IMR-90 (cell line): ENCODE measurements at regions not wholly inside any gene's neighbourhood (a gene's known extent, or its start where the extent isn't known, plus 50 kb on each side); places are given as distances from the start of the nearest gene placed in this dataset.

Experiments used
- ATAC-seq: fragments of 200-7000 bp; cut with Tn5 transposase; 2 replicates; pipeline ENCODE4 v1.9.1; 2020; ENCODE audit warnings: low read depth, mild to moderate bottlenecking, moderate library complexity
- BruUV-seq: library from RNA; stranded (reverse); fragments of 400-500 nt; replicated peaks from 2 replicates; lab custom pipeline; 2021; lab: Mats Ljungman, UMichigan
- CTCF ChIA-PET: fragments of 300-600 bp; formaldehyde crosslinking; extraction: SDS; loops from one replicate; lab custom pipeline; 2021; ENCODE audit warnings: antibody characterized with exemption; lab: Yijun Ruan, JAX
- POLR2A ChIA-PET: fragments of 300-600 bp; sonication (Branson Sonifier 250); formaldehyde crosslinking; loops from one replicate; lab custom pipeline; 2022; ENCODE audit warnings: antibody characterized with exemption; ENCODE audit not compliant: unreplicated experiment; lab: Charles Lee
- DNase-seq: peaks from one replicate; pipeline ENCODE4 v3.0.0; 2013
- H2AFZ ChIP-seq: replicated peaks from 2 replicates; pipeline ENCODE3; 2013; ENCODE audit warnings: low read length, mild to moderate bottlenecking; ENCODE audit not compliant: poor library complexity
- H2AK5ac ChIP-seq: 2 replicates; pipeline ENCODE4 v1.6.1; 2013; ENCODE audit warnings: low read depth, low read length, inconsistent platforms
- H2AK9ac ChIP-seq: replicated peaks from 2 replicates; pipeline ENCODE3; 2013; ENCODE audit warnings: mild to moderate bottlenecking, low read depth, low read length, moderate library complexity; ENCODE audit not compliant: poor library complexity
- H2BK120ac ChIP-seq: 2 replicates; pipeline ENCODE4 v1.6.1; 2013; ENCODE audit warnings: low read depth, low read length, inconsistent platforms
- H2BK15ac ChIP-seq: 3 replicates; pipeline ENCODE4 v1.6.1; 2013; ENCODE audit warnings: low read depth, low read length, inconsistent platforms
- H2BK20ac ChIP-seq: 2 replicates; pipeline ENCODE4 v1.6.1; 2013; ENCODE audit warnings: low read depth, mild to moderate bottlenecking, inconsistent platforms, low read length, moderate library complexity
- H2BK5ac ChIP-seq: 2 replicates; pipeline ENCODE4 v1.6.1; 2013; ENCODE audit warnings: mild to moderate bottlenecking, low read depth, low read length, inconsistent platforms; ENCODE audit not compliant: poor library complexity, severe bottlenecking
- H3K14ac ChIP-seq: replicated peaks from 2 replicates; pipeline ENCODE4 v1.6.1; 2013; ENCODE audit warnings: low read depth, low read length, inconsistent platforms
- H3K18ac ChIP-seq: 2 replicates; pipeline ENCODE4 v1.6.1; 2013; ENCODE audit warnings: low read depth, low read length, control low read depth
- H3K23ac ChIP-seq: 2 replicates; pipeline ENCODE4 v1.6.1; 2013; ENCODE audit warnings: low read depth, low read length, inconsistent platforms
- H3K27ac ChIP-seq: 2 replicates; pipeline ENCODE4 v1.5.1; 2013; ENCODE audit warnings: mild to moderate bottlenecking, control low read depth, low read length; ENCODE audit not compliant: insufficient read depth
- H3K27me3 ChIP-seq: 2 replicates; pipeline ENCODE4 v1.6.1; 2013; ENCODE audit warnings: low read length; ENCODE audit not compliant: control insufficient read depth, insufficient read depth
- H3K36me3 ChIP-seq: 2 replicates; pipeline ENCODE4 v1.6.1; 2013; ENCODE audit warnings: low read length, mixed read lengths; ENCODE audit not compliant: control insufficient read depth, insufficient read depth
- H3K4ac ChIP-seq: 2 replicates; pipeline ENCODE4 v1.6.1; 2013; ENCODE audit warnings: low read depth, low read length, inconsistent platforms
- H3K4me1 ChIP-seq: 2 replicates; pipeline ENCODE4 v1.6.1; 2013; ENCODE audit warnings: low read length, mixed read lengths; ENCODE audit not compliant: control insufficient read depth, insufficient read depth
- H3K4me2 ChIP-seq: 2 replicates; pipeline ENCODE4 v1.6.1; 2013; ENCODE audit warnings: low read depth, mild to moderate bottlenecking, control low read depth, low read length, moderate library complexity
- H3K4me3 ChIP-seq: 2 replicates; pipeline ENCODE4 v1.5.1; 2013; ENCODE audit warnings: low read depth, mild to moderate bottlenecking, control low read depth, low read length, moderate library complexity; ENCODE audit not compliant: insufficient read depth
- H3K56ac ChIP-seq: 2 replicates; pipeline ENCODE4 v1.6.1; 2013; ENCODE audit warnings: low read length, inconsistent platforms; ENCODE audit not compliant: insufficient read depth; ENCODE audit errors: extremely low read depth
- H3K79me1 ChIP-seq, 2 experiments: 2 replicates each; pipeline ENCODE4 v1.6.1; 2013; ENCODE audit warnings: low read length in 2 of 2, inconsistent platforms in 1 of 2, low read depth in 1 of 2
- H3K9ac ChIP-seq: 2 replicates; pipeline ENCODE4 v1.6.1; 2013; ENCODE audit warnings: low read depth, low read length, control low read depth
- H3K9me1 ChIP-seq: 2 replicates; pipeline ENCODE4 v1.6.1; 2013; ENCODE audit warnings: low read length, inconsistent platforms; ENCODE audit not compliant: insufficient read depth
- H3K9me3 ChIP-seq: 2 replicates; pipeline ENCODE4 v1.6.1; 2013; ENCODE audit warnings: low read length; ENCODE audit not compliant: control insufficient read depth, insufficient read depth
- H4K20me1 ChIP-seq: 2 replicates; pipeline ENCODE4 v1.6.1; 2013; ENCODE audit warnings: low read length, inconsistent platforms; ENCODE audit not compliant: insufficient read depth
- H4K5ac ChIP-seq: 2 replicates; pipeline ENCODE4 v1.6.1; 2013; ENCODE audit warnings: mild to moderate bottlenecking, low read depth, low read length, control low read depth
- H4K8ac ChIP-seq, 2 experiments: 2 replicates each; pipeline ENCODE4 v1.6.1; 2013; ENCODE audit warnings: low read depth in 2 of 2, low read length in 2 of 2, control low read depth in 1 of 2, inconsistent platforms in 1 of 2
- H4K91ac ChIP-seq: 2 replicates; pipeline ENCODE4 v1.6.1; 2013; ENCODE audit warnings: low read depth, low read length, inconsistent platforms; ENCODE audit not compliant: insufficient read depth
- BHLHE40 ChIP-seq: fragments of 150-350 bp; IDR thresholded peaks from 2 replicates; pipeline ENCODE4 v1.6.1; 2016; ENCODE audit warnings: mild to moderate bottlenecking, low read depth, low read length
- CEBPB ChIP-seq: IDR thresholded peaks from 2 replicates; pipeline ENCODE4 v1.6.1; 2012; ENCODE audit warnings: low read depth, low read length, improper control_type of control experiment
- CTCF ChIP-seq: conservative IDR thresholded peaks from 2 replicates; pipeline ENCODE4 v1.5.1; 2012; ENCODE audit warnings: mild to moderate bottlenecking, low read depth, low read length, improper control_type of control experiment
- MAZ ChIP-seq: IDR thresholded peaks from 2 replicates; pipeline ENCODE4 v1.6.1; 2012; ENCODE audit warnings: low read depth, mild to moderate bottlenecking, low read length, improper control_type of control experiment, moderate library complexity, borderline replicate concordance
- NFE2L2 ChIP-seq: fragments of 150-350 bp; IDR thresholded peaks from 2 replicates; pipeline ENCODE4 v1.6.1; 2016; ENCODE audit warnings: low read depth, mild to moderate bottlenecking, low read length
- POLR2A ChIP-seq: IDR thresholded peaks from 2 replicates; pipeline ENCODE4 v1.6.1; 2012; ENCODE audit warnings: mild to moderate bottlenecking, low read depth, low read length
- RAD21 ChIP-seq: IDR thresholded peaks from 2 replicates; pipeline ENCODE4 v1.6.1; 2012; ENCODE audit warnings: low read length, improper control_type of control experiment
- RCOR1 ChIP-seq: IDR thresholded peaks from 2 replicates; pipeline ENCODE4 v1.6.1; 2012; ENCODE audit warnings: mild to moderate bottlenecking, low read length, improper control_type of control experiment; ENCODE audit not compliant: insufficient replicate concordance
- RFX5 ChIP-seq: IDR thresholded peaks from 2 replicates; pipeline ENCODE4 v1.8.0; 2012; ENCODE audit warnings: low read depth, mild to moderate bottlenecking, low read length, moderate library complexity
- SMC3 ChIP-seq: fragments of 150-350 bp; IDR thresholded peaks from 2 replicates; pipeline ENCODE4 v1.6.1; 2016; ENCODE audit warnings: low read depth, mild to moderate bottlenecking, antibody characterized with exemption, low read length, moderate library complexity
- USF2 ChIP-seq: fragments of 150-350 bp; IDR thresholded peaks from 2 replicates; pipeline ENCODE4 v1.6.1; 2017; ENCODE audit warnings: mild to moderate bottlenecking, antibody characterized with exemption, low read length, low read depth
- WGBS, 2 experiments: methylation state at CpG; one replicate each; pipeline versions ENCODE4 v1.1.5 to v1.1.7; 2013; ENCODE audit warnings: missing lambda C conversion rate in 2 of 2; ENCODE audit not compliant: insufficient read length in 1 of 2; ENCODE audit errors: extremely low coverage in 2 of 2; 5-methylcytosine and 5-hydroxymethylcytosine counted together
- dilution Hi-C: fragments of 300-500 bp; cut with HindIII; formaldehyde crosslinking; loops from one replicate; pipeline ENCODE4 v1.14.3; 2018; ENCODE audit warnings: low sequenced_read_pairs; ENCODE audit not compliant: unreplicated experiment
- in situ Hi-C: fragments of 300-500 bp; cut with MboI; formaldehyde crosslinking; loops from 3 replicates; pipeline ENCODE4 v1.14.3; 2019; ENCODE audit warnings: low sequenced_read_pairs, inconsistent platforms, mixed read lengths
- intact Hi-C: fragments of 100-400 bp; cut with micrococcal nuclease; formaldehyde crosslinking; loops from 2 replicates; pipeline ENCODE4 v1.10.0; 2022

GRCh38 chr5:57417320-57417719 is 65.3 kb downstream of the ACTBL2 start:
- peak overlapping the region; percentile 2 for H3K18ac ChIP-seq
- no peak for TF ChIP-seq RFX5
- TF ChIP-seq USF2, result no peak
- TF ChIP-seq CTCF, result no peak
- no peak for TF ChIP-seq POLR2A
- no peak for TF ChIP-seq RAD21
- TF ChIP-seq BHLHE40, result no peak
- TF ChIP-seq MAZ, result no peak
- no peak for TF ChIP-seq SMC3
- no peak for TF ChIP-seq RCOR1
- no peak for TF ChIP-seq NFE2L2
- no peak for TF ChIP-seq CEBPB

More at GRCh38 chr5:57417320-57417719, 65.3 kb downstream of the ACTBL2 start:
- DNase-seq, result no peak
- H2AK5ac ChIP-seq, result peak overlapping the region; percentile 80
- POLR2A ChIA-PET, result no interaction called here
- no peaks in the 10 kb centered on the region for H3K27me3 ChIP-seq
- H4K91ac ChIP-seq, result peak overlapping the region; percentile 26; the same call in 1 of the 2 replicates
- no peak overlapping the region for H3K4me2 ChIP-seq
- no peak for ATAC-seq
- H2BK120ac ChIP-seq, result peak overlapping the region; percentile 82
- no peak overlapping the region for H3K23ac ChIP-seq
- intact Hi-C loops, result no loop called here
- peaks cover 12% of the 10 kb centered on the region for H3K9me1 ChIP-seq
- in situ Hi-C loops, result loop anchor here (25.0 kb wide), 1 partner anchor 1045 kb away; the partner anchor contains the start of gene PLK2
- H4K20me1 ChIP-seq, result no peaks in the 10 kb centered on the region
- H2BK5ac ChIP-seq, result no peak overlapping the region
- no peak overlapping the region for H3K4me3 ChIP-seq
- no peaks in the 10 kb centered on the region for H3K9me3 ChIP-seq
- H2BK20ac ChIP-seq, result peak overlapping the region; percentile 47
- H4K8ac ChIP-seq, result peak overlapping the region in 1 of 2 experiments; percentile 16; a peak in 1 of 4 replicates
- no peaks in the 10 kb centered on the region for H3K36me3 ChIP-seq
- peak overlapping the region; percentile 71; the same call in 1 of the 2 replicates for H4K5ac ChIP-seq
- peak overlapping the region; percentile 74 for H3K4ac ChIP-seq
- H2AFZ ChIP-seq, result no peak overlapping the region
- H3K79me1 ChIP-seq, result no peaks in the 10 kb centered on the region
- H3K27ac ChIP-seq, result no peak overlapping the region
- no peak overlapping the region for H3K9ac ChIP-seq
- WGBS, 2 experiments, result no CpG with 5 or more reads among the region's 6 CpGs
- H3K14ac ChIP-seq, result peak overlapping the region; percentile 68; the same call in 1 of the 2 replicates
- H3K4me1 ChIP-seq, result peaks cover 7% of the 10 kb centered on the region
- H2BK15ac ChIP-seq, result peak overlapping the region; percentile 35; the same call in 1 of the 3 replicates
- CTCF ChIA-PET, result no interaction called here
- no peak overlapping the region for H3K56ac ChIP-seq
- no peak overlapping the region for H2AK9ac ChIP-seq
- dilution Hi-C loops, result no loop called here
- no TSS peak for BruUV-seq
